ENCODE measurements at regions not wholly inside any gene's neighbourhood (a gene's known extent, or its start where the extent isn't known, plus 50 kb on each side); places are given as distances from the start of the nearest gene placed in this dataset.

- ChIA-PET CTCF (interaction anchor here (1.0 to 2.5 kb wide), 2 partner anchors 11 to 111 kb away, joined by 4 to 10 read pairs; no protein-coding TSS in a partner anchor), POLR2A (interaction anchor here (0.7 kb wide), 1 partner anchor 58 kb away, joined by 3 read pairs; no protein-coding TSS in a partner anchor)
- no peak for TF ChIP-seq CTCF (IDR thresholded peaks at IDR 0.05; ENCODE audit: control extremely low read depth, extremely low read depth, low read depth, missing control alignments)
- no peak for DNase-seq (ENCODE audit: extremely low spot score)
These were observed 61.9 kb downstream of the EXOSC2 start for GRCh38 chr9:130755377-130756007.

- DNase-seq (ENCODE audit: extremely low spot score), result no peak
- TF ChIP-seq CTCF (IDR thresholded peaks at IDR 0.05; ENCODE audit: control extremely low read depth, extremely low read depth, low read depth, missing control alignments), result no peak
- POLR2A ChIA-PET, result interaction anchor here (0.6 to 0.7 kb wide), 2 partner anchors 58 to 313 kb away, joined by 3 to 5 read pairs; no protein-coding TSS in a partner anchor
- CTCF ChIA-PET, result interaction anchor here (1.0 to 2.5 kb wide), 4 partner anchors 11 to 110 kb away, joined by 3 to 10 read pairs (median 5); no protein-coding TSS in a partner anchor
These were observed 62.5 kb downstream of the EXOSC2 start for GRCh38 chr9:130756037-130756436.

- TF ChIP-seq CTCF (IDR thresholded peaks at IDR 0.05; ENCODE audit: control extremely low read depth, extremely low read depth, low read depth, missing control alignments), result no peak
- DNase-seq (ENCODE audit: extremely low spot score), result no peak
- CTCF ChIA-PET, result interaction anchor here (0.9 to 2.5 kb wide), 6 partner anchors 10 to 110 kb away, joined by 3 to 10 read pairs (median 4); no protein-coding TSS in a partner anchor
- POLR2A ChIA-PET, result interaction anchor here (0.6 kb wide), 1 partner anchor 313 kb away, joined by 5 read pairs; no protein-coding TSS in a partner anchor
These were observed 63.0 kb downstream of the EXOSC2 start for GRCh38 chr9:130756455-130757152.

GRCh38 chr9:130759738-130760137 is 66.2 kb downstream of the EXOSC2 start:
- CTCF ChIA-PET, result interaction anchor here (1.2 to 2.0 kb wide), 4 partner anchors 53 to 577 kb away, joined by 3 to 5 read pairs (median 4); no protein-coding TSS in a partner anchor
- no peak for DNase-seq (ENCODE audit: extremely low spot score)
- POLR2A ChIA-PET, result interaction anchor here (0.6 kb wide), 1 partner anchor 560 kb away, joined by 3 read pairs; no protein-coding TSS in a partner anchor
- no peak for TF ChIP-seq CTCF (IDR thresholded peaks at IDR 0.05; ENCODE audit: control extremely low read depth, extremely low read depth, low read depth, missing control alignments)

- no peak for TF ChIP-seq CTCF (IDR thresholded peaks at IDR 0.05; ENCODE audit: control extremely low read depth, extremely low read depth, low read depth, missing control alignments)
- ChIA-PET POLR2A (no interaction called here), CTCF (interaction anchor here (0.7 to 14.5 kb wide), 6 partner anchors 9 to 102 kb away, joined by 3 to 145 read pairs (median 4); no protein-coding TSS in a partner anchor)
- no peak for DNase-seq (ENCODE audit: extremely low spot score)
These were observed 70.0 kb downstream of the EXOSC2 start for GRCh38 chr9:130763331-130764171.

Measured in GM10248 (cell line).